ENCODE measurements at regions not wholly inside any gene's neighbourhood (a gene's known extent, or its start where the extent isn't known, plus 50 kb on each side); places are given as distances from the start of the nearest gene placed in this dataset.

GRCh38 chr7:65287023-65287422, 86.6 kb upstream of the ZNF92 start:
- TF ChIP-seq CTCF (IDR thresholded peaks at IDR 0.05), result no peak
- no peak for TF ChIP-seq POLR2A (IDR thresholded peaks at IDR 0.05)

Data from ovary (tissue), 3 donors.